NCI-H446 treated with DMSO at 0.1 percent for 48 hours (cell line): ENCODE measurements at regions not wholly inside any gene's neighbourhood (a gene's known extent, or its start where the extent isn't known, plus 50 kb on each side); places are given as distances from the start of the nearest gene placed in this dataset.
"Not testable (repeated sequence)": the region's sequence is repeated elsewhere in the genome, so short reads cannot be mapped to it uniquely, and the experiment has no call there.

ENCODE experiments used
- DNase-seq: peaks from one replicate; lab custom pipeline; 2025; lab: John Stamatoyannopoulos, UW

- no peak for DNase-seq
Observed at GRCh38 chr4:155450676-155451075, 73.9 kb upstream of the MAP9 start.

DNA sequence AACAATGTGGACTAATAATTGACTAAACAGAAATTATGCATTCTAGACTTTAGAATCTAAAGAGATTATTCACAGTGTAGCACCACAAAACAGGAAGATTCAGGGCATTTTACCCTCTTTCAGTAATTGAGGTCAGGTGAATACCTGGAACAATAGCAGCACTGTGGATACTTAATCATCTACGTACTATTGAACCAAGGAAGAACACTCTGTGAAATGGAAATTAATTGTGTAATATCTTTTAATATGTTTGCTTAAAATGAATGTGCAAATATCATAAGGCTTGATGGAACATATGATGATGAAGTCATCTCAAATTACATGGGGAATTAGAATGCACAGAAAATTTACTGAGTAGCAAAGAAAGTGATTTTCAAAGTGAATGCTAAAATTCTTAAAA is 68.5 kb upstream of the MAP9 start:
- no peak for DNase-seq

- DNase-seq, result no peak
Observed at GRCh38 chr4:155444721-155445120, 68.0 kb upstream of the MAP9 start.

GRCh38 chr4:155442267-155443105 is 65.7 kb upstream of the MAP9 start:
- peak; percentile 45 for DNase-seq

DNA sequence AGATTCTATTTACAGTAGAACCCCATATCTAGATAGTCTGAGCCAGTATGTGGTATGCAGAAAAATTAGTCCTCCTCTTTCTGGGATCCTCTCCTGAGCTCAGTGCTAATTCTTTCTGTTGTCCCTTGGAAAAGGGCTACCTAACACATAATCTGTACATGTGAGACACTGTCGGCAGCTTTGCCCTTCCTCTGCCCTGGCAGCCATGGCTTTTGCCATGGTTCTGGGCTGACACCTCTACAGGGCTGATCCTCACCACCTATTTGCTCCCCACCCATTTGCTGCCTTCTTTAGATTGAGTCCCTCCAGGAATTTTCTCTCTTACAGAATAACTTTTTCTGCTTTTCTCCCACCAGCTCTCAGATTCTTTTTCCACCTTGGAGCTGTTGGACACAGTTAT is 64.7 kb upstream of the MAP9 start:
- DNase-seq, result no peak

- DNase-seq, result not testable (repeated sequence)
Observed at GRCh38 chr4:155439760-155440159, 63.0 kb upstream of the MAP9 start.

DNA sequence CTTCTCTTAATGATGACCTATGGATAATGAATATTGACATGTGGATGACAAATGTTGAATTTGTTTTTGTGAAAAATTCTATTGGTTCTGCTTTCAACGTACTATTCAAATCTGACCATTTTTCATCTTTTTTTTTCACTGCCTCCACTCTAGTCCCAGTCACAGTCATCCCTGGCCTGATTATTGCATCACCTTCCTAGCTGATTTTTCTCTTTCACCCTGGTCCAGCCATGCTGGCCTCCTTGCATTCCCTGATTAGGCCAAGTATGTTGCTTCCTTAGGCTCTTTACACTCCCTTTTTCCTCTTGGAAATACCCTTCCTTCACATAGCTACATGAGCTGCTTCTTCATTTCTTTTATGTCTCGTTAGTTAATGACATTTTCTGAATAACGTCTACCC is 58.1 kb upstream of the MAP9 start:
- no peak for DNase-seq

GRCh38 chr4:155434366-155434765 is 57.6 kb upstream of the MAP9 start:
- DNase-seq, result no peak

- no peak for DNase-seq
Observed at GRCh38 chr4:155433636-155434360, 57.0 kb upstream of the MAP9 start.

DNA sequence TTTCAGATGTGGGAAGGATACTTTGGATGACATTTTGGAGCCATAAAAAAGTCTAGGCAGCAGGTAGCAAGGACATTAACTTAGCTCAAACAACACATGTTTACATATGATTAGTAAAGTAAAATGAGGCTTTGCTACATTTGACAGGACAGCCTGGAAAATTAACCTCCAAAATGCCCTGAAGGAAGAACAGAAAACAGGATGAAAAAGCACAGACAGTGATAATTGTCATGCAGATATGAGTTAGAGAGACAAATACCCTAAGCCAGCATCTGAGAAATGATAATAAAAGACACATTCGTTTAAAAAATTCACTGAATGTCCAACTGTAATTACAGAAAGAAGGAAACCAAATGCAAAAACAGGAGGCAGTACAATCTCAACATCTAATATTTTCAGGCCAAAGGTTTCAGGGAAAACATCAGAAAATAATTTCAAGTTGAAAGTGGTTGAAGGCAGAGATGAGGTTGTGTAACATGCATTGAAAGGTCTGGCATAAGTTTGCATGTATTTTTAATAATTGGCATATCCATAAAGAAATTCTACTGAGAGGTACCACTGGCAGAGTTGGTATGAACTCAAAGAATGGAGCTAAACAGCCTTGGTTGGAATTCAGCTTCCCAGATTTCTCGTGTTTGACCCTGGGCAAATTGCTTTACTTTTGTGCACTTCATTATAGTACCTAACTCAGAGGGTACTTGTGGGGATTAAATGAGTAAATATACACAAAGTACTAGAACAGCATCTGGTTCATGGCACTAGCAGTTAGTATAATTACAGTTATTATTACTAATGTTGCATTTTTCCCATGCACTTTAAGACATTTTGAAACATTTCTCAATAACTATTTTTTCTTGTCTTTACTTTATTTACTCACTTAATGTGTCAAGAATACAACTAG is 54.4 kb upstream of the MAP9 start:
- no peak for DNase-seq

- no peak for DNase-seq
Observed at GRCh38 chr4:155428128-155428527, 51.4 kb upstream of the MAP9 start.

GRCh38 chr4:155426953-155427352 is 50.2 kb upstream of the MAP9 start:
- DNase-seq, result no peak
